Astrocyte (in vitro differentiated cells and primary cell): ENCODE measurements at regions not wholly inside any gene's neighbourhood (a gene's known extent, or its start where the extent isn't known, plus 50 kb on each side); places are given as distances from the start of the nearest gene placed in this dataset.

Source experiments
- DNase-seq: peaks from one replicate; pipeline ENCODE4 v3.0.0-alpha.2; 2010; ENCODE audit warnings: low read depth
- FAIRE-seq: peaks from 2 replicates; lab custom pipeline; 2011; peaks lifted over from hg19 to GRCh38; lab: Jason Lieb, UNC
- H2AFZ ChIP-seq: 2 replicates; pipeline ENCODE4 v1.6.0; 2012; ENCODE audit warnings: low read depth, low read length, inconsistent platforms
- H3K27ac ChIP-seq: 2 replicates; pipeline ENCODE4 v1.5.1; 2011; ENCODE audit warnings: low read depth, low read length, inconsistent platforms
- H3K27me3 ChIP-seq: 2 replicates; pipeline ENCODE4 v1.6.0; 2011; ENCODE audit warnings: low read length, inconsistent platforms; ENCODE audit not compliant: insufficient read depth
- H3K36me3 ChIP-seq: 2 replicates; pipeline ENCODE4 v1.5.1; 2011; ENCODE audit warnings: low read length, inconsistent platforms; ENCODE audit not compliant: insufficient read depth
- H3K4me1 ChIP-seq: 2 replicates; pipeline ENCODE4 v1.5.1; 2011; ENCODE audit warnings: low read length, inconsistent platforms; ENCODE audit not compliant: insufficient read depth
- H3K4me2 ChIP-seq: 2 replicates; pipeline ENCODE4 v1.6.0; 2012; ENCODE audit warnings: low read length, inconsistent platforms
- H3K4me3 ChIP-seq: 2 replicates; pipeline ENCODE4 v1.5.1; 2011; ENCODE audit warnings: low read depth, mild to moderate bottlenecking, low read length, inconsistent platforms; ENCODE audit not compliant: insufficient read depth
- H3K79me2 ChIP-seq: 2 replicates; pipeline ENCODE4 v1.6.0; 2012; ENCODE audit warnings: mild to moderate bottlenecking, low read length, inconsistent platforms; ENCODE audit not compliant: insufficient read depth
- H3K9ac ChIP-seq: 2 replicates; pipeline ENCODE4 v1.6.0; 2012; ENCODE audit warnings: mild to moderate bottlenecking, low read length, inconsistent platforms
- H3K9me3 ChIP-seq: 2 replicates; pipeline ENCODE4 v1.5.1; 2012; ENCODE audit warnings: low read depth, mild to moderate bottlenecking, low read length, inconsistent platforms; ENCODE audit not compliant: insufficient read depth
- H4K20me1 ChIP-seq: 2 replicates; pipeline ENCODE4 v1.6.0; 2012; ENCODE audit warnings: low read length, inconsistent platforms; ENCODE audit not compliant: insufficient read depth
- H3K27ac Mint-ChIP-seq: one replicate; pipeline ENCODE4 v1.8.0; 2021; ENCODE audit warnings: mild to moderate bottlenecking, mixed read lengths; ENCODE audit not compliant: unreplicated experiment
- H3K27me3 Mint-ChIP-seq: one replicate; pipeline ENCODE4 v1.8.0; 2021; ENCODE audit warnings: low read depth, mixed read lengths; ENCODE audit not compliant: unreplicated experiment
- H3K36me3 Mint-ChIP-seq: one replicate; pipeline ENCODE4 v1.8.0; 2021; ENCODE audit warnings: low read depth, mixed read lengths; ENCODE audit not compliant: unreplicated experiment
- H3K4me1 Mint-ChIP-seq: one replicate; pipeline ENCODE4 v1.8.0; 2021; ENCODE audit warnings: low read depth, mixed read lengths; ENCODE audit not compliant: unreplicated experiment
- H3K4me3 Mint-ChIP-seq: one replicate; pipeline ENCODE4 v1.8.0; 2021; ENCODE audit warnings: mild to moderate bottlenecking, moderate library complexity, mixed read lengths; ENCODE audit not compliant: unreplicated experiment
- H3K9me3 Mint-ChIP-seq: one replicate; pipeline ENCODE4 v1.8.0; 2021; ENCODE audit warnings: mild to moderate bottlenecking, mixed read lengths; ENCODE audit not compliant: unreplicated experiment
- EZH2 ChIP-seq: IDR thresholded peaks from 2 replicates; pipeline ENCODE4 v1.6.1; 2012; ENCODE audit warnings: mild to moderate bottlenecking, low read length, inconsistent platforms; ENCODE audit not compliant: insufficient read depth
- TF ChIP-seq, protein P1 (sequence below): IDR thresholded peaks from 2 replicates; pipeline ENCODE4 v1.5.1; 2011; ENCODE audit warnings: low read depth, mild to moderate bottlenecking, inconsistent platforms, low read length, moderate library complexity; ENCODE audit not compliant: insufficient read depth

DNA sequence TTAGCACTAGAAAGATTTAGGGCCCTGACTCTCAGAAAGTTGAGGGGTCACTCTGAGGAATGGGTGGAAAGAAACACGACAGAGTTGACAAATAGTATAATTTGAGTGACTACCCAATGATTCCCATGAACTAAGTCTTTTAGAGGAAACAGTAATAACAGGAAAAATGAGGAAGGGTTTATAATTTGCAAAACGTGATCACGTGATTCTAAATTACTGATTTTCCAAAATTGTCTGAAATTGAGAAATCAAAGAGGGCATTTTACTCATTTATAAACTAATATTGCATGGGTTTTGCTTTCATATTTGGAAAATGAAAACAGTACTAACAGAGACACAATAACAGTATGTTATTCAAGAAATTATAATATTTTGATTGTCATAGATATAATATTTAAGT lies 1335.7 kb downstream of the PLA2G4A start:
- TF ChIP-seq EZH2, result no peak
- TF ChIP-seq, protein P1, sequence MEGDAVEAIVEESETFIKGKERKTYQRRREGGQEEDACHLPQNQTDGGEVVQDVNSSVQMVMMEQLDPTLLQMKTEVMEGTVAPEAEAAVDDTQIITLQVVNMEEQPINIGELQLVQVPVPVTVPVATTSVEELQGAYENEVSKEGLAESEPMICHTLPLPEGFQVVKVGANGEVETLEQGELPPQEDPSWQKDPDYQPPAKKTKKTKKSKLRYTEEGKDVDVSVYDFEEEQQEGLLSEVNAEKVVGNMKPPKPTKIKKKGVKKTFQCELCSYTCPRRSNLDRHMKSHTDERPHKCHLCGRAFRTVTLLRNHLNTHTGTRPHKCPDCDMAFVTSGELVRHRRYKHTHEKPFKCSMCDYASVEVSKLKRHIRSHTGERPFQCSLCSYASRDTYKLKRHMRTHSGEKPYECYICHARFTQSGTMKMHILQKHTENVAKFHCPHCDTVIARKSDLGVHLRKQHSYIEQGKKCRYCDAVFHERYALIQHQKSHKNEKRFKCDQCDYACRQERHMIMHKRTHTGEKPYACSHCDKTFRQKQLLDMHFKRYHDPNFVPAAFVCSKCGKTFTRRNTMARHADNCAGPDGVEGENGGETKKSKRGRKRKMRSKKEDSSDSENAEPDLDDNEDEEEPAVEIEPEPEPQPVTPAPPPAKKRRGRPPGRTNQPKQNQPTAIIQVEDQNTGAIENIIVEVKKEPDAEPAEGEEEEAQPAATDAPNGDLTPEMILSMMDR, result no peak
- Histone ChIP-seq H3K4me2 (no peak overlapping the region), H3K27ac (no peak overlapping the region), H3K9ac (no peak overlapping the region), H3K27me3 (no peaks in the 10 kb centered on the region), H3K36me3 (no peaks in the 10 kb centered on the region), H3K4me1 (no peaks in the 10 kb centered on the region), H4K20me1 (no peaks in the 10 kb centered on the region), H3K79me2 (no peaks in the 10 kb centered on the region), H3K4me3 (no peak overlapping the region), H3K9me3 (no peaks in the 10 kb centered on the region), H2AFZ (no peak overlapping the region)
- FAIRE-seq, result no peak
- no peak for DNase-seq
- no peaks in the 10 kb centered on the region for H3K27me3 Mint-ChIP-seq
- H3K27ac Mint-ChIP-seq, result no peak overlapping the region
- no peaks in the 10 kb centered on the region for H3K36me3 Mint-ChIP-seq
- H3K4me1 Mint-ChIP-seq, result no peaks in the 10 kb centered on the region
- H3K4me3 Mint-ChIP-seq, result no peak overlapping the region
- H3K9me3 Mint-ChIP-seq, result no peaks in the 10 kb centered on the region

DNA sequence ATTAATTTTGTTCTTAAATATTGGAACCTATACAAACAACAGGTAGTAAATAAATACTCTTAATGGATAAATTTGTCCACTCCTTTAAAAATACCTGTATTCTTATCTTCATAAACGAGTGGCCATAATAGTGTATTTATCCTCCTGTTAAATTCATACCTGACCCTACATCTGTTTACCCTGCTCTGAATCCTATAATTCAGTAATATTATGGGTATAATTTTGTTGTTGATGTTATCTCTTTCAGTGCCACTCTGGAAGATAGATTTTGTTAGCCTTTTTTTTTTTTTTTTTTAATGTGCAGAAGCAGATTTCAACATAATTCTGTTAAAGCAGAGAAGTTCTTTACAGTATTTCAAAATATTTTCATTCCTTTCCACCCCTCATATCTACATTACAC lies 1337.9 kb downstream of the PLA2G4A start:
- no peak overlapping the region for H2AFZ ChIP-seq
- no peak for DNase-seq
- no peaks in the 10 kb centered on the region for H3K9me3 Mint-ChIP-seq
- no peak overlapping the region for H3K27ac ChIP-seq
- H3K4me3 Mint-ChIP-seq, result no peak overlapping the region
- H4K20me1 ChIP-seq, result no peaks in the 10 kb centered on the region
- H3K27me3 ChIP-seq, result no peaks in the 10 kb centered on the region
- no peak overlapping the region for H3K9ac ChIP-seq
- H3K4me2 ChIP-seq, result no peak overlapping the region
- H3K4me1 ChIP-seq, result no peaks in the 10 kb centered on the region
- no peaks in the 10 kb centered on the region for H3K27me3 Mint-ChIP-seq
- no peaks in the 10 kb centered on the region for H3K36me3 ChIP-seq
- no peak for FAIRE-seq
- no peaks in the 10 kb centered on the region for H3K9me3 ChIP-seq
- no peak overlapping the region for H3K27ac Mint-ChIP-seq
- no peak overlapping the region for H3K4me3 ChIP-seq
- no peaks in the 10 kb centered on the region for H3K36me3 Mint-ChIP-seq
- TF ChIP-seq EZH2, result no peak
- TF ChIP-seq, protein P1, result no peak
- H3K4me1 Mint-ChIP-seq, result no peaks in the 10 kb centered on the region
- H3K79me2 ChIP-seq, result no peaks in the 10 kb centered on the region

DNA sequence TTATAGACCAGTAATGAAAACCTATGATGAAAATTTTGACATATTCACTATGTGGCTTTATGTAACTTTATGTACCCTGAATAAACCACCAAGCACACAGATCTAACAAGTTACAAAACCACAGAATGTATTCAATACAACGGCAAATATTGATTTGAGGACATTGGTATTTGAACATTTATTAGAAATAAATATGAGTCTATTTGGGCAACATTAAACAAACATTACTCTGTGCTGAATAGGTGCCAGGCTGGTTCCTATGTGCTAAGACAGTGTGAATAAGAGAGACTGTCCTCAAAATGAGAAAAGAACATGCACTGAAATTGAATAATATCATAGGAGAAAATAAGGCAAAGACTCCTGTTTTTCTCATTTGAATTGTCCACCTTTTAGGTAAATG lies 1341.2 kb downstream of the PLA2G4A start:
- H2AFZ ChIP-seq, result no peak overlapping the region
- no peak overlapping the region for H3K9ac ChIP-seq
- no peaks in the 10 kb centered on the region for H3K79me2 ChIP-seq
- FAIRE-seq (no peak), DNase-seq (no peak)
- H3K36me3 ChIP-seq, result no peaks in the 10 kb centered on the region
- H3K27me3 ChIP-seq, result no peaks in the 10 kb centered on the region
- H3K27ac Mint-ChIP-seq, result no peak overlapping the region
- H3K27ac ChIP-seq, result no peak overlapping the region
- no peaks in the 10 kb centered on the region for H3K4me1 ChIP-seq
- H3K4me3 Mint-ChIP-seq, result no peak overlapping the region
- H3K9me3 Mint-ChIP-seq, result no peaks in the 10 kb centered on the region
- H3K9me3 ChIP-seq, result no peaks in the 10 kb centered on the region
- H3K4me1 Mint-ChIP-seq, result no peaks in the 10 kb centered on the region
- no peak for TF ChIP-seq EZH2
- TF ChIP-seq, protein P1, result no peak
- H4K20me1 ChIP-seq, result no peaks in the 10 kb centered on the region
- no peaks in the 10 kb centered on the region for H3K27me3 Mint-ChIP-seq
- H3K4me3 ChIP-seq, result no peak overlapping the region
- no peak overlapping the region for H3K4me2 ChIP-seq
- H3K36me3 Mint-ChIP-seq, result no peaks in the 10 kb centered on the region
